ENCODE measurements at regions not wholly inside any gene's neighbourhood (a gene's known extent, or its start where the extent isn't known, plus 50 kb on each side); places are given as distances from the start of the nearest gene placed in this dataset.

DNA sequence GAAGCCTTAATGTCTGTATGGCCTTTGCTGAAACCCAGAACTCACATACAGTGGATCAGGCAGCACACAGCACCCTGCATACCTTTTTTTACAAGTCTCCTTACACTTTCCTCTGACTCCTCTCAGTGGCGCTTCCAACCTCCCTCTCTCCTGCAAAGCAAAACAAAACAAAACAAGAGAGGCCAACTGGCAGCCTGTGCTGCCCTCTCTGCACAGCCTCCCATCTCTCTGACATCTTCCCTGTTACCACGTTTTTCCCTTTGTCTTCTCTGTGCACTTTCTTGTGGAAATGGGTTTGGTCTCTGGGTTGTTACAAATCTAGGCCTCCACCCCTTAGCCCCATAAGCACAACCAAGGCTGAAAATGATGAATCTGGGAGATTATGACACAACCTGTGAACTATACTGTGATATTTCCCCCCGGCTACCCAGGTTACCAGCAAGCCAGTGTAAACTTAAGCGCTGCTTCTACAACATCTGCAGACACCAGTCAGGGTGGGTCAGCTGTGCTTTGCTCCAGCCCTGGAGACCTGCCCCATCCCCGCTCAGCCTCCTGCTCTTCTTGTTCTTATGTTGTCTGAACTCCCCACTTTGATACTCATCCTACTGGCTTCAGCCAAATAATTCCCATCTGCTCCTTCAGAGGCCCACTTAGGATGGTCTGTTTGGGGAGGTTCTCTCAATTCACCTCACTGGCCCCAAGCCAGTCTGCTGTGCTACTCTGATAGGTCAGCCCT is 54.9 kb upstream of the FMOD start:
- TF ChIP-seq, protein P1, sequence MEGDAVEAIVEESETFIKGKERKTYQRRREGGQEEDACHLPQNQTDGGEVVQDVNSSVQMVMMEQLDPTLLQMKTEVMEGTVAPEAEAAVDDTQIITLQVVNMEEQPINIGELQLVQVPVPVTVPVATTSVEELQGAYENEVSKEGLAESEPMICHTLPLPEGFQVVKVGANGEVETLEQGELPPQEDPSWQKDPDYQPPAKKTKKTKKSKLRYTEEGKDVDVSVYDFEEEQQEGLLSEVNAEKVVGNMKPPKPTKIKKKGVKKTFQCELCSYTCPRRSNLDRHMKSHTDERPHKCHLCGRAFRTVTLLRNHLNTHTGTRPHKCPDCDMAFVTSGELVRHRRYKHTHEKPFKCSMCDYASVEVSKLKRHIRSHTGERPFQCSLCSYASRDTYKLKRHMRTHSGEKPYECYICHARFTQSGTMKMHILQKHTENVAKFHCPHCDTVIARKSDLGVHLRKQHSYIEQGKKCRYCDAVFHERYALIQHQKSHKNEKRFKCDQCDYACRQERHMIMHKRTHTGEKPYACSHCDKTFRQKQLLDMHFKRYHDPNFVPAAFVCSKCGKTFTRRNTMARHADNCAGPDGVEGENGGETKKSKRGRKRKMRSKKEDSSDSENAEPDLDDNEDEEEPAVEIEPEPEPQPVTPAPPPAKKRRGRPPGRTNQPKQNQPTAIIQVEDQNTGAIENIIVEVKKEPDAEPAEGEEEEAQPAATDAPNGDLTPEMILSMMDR (IDR thresholded peaks at IDR 0.05): no peak
- no peak for TF ChIP-seq POLR2A (IDR thresholded peaks at IDR 0.05)
